LNCAP (cell line): ENCODE measurements at regions not wholly inside any gene's neighbourhood (a gene's known extent, or its start where the extent isn't known, plus 50 kb on each side); places are given as distances from the start of the nearest gene placed in this dataset.

ENCODE experiments used
- CTCF ChIP-seq: fragments of 450-650 bp; IDR thresholded peaks from 2 replicates; pipeline ENCODE4 v1.5.1; 2017; ENCODE audit warnings: mild to moderate bottlenecking

- TF ChIP-seq CTCF = no peak
Observed at GRCh38 chr5:135124724-135125123, 90.7 kb upstream of the PITX1 start.

GRCh38 chr5:135124128-135124527 lies 90.1 kb upstream of the PITX1 start:
- no peak for TF ChIP-seq CTCF

GRCh38 chr5:135122797-135123196 lies 88.8 kb upstream of the PITX1 start:
- TF ChIP-seq CTCF = no peak

GRCh38 chr5:135120951-135121350 lies 86.9 kb upstream of the PITX1 start:
- no peak for TF ChIP-seq CTCF

- no peak for TF ChIP-seq CTCF
Observed at GRCh38 chr5:135119481-135119880, 85.5 kb upstream of the PITX1 start.

GRCh38 chr5:135117590-135117989 lies 83.6 kb upstream of the PITX1 start:
- TF ChIP-seq CTCF = no peak

- no peak for TF ChIP-seq CTCF
Observed at GRCh38 chr5:135116160-135116561, 82.1 kb upstream of the PITX1 start.

GRCh38 chr5:135115591-135115990 lies 81.6 kb upstream of the PITX1 start:
- TF ChIP-seq CTCF = no peak
